ENCODE measurements at regions not wholly inside any gene's neighbourhood (a gene's known extent, or its start where the extent isn't known, plus 50 kb on each side); places are given as distances from the start of the nearest gene placed in this dataset.

- intact Hi-C loops (cut with DNase I) = no loop called here
- no peaks in the 10 kb centered on the region for H3K4me1 ChIP-seq (replicated peaks)
- H3K4me3 ChIP-seq = no peak overlapping the region
- H3K27ac ChIP-seq = no peak overlapping the region
- TF ChIP-seq POLR2AphosphoS5 (IDR thresholded peaks at IDR 0.05) (no peak), CTCF (IDR thresholded peaks at IDR 0.05) (no peak), POLR2A (IDR thresholded peaks at IDR 0.05) (no peak)
- DNase-seq (ENCODE audit: low spot score) = no peak
- 81% methylated on average over 3 of the region's 3 CpGs for WGBS
- H3K36me3 ChIP-seq = no peaks in the 10 kb centered on the region
- no peaks in the 10 kb centered on the region for H3K9me3 ChIP-seq
- no peaks in the 10 kb centered on the region for H3K27me3 ChIP-seq (replicated peaks; ENCODE audit: insufficient read depth)
Measured at GRCh38 chr18:61702007-61702406, 190.8 kb downstream of the RNF152 start.

DNA sequence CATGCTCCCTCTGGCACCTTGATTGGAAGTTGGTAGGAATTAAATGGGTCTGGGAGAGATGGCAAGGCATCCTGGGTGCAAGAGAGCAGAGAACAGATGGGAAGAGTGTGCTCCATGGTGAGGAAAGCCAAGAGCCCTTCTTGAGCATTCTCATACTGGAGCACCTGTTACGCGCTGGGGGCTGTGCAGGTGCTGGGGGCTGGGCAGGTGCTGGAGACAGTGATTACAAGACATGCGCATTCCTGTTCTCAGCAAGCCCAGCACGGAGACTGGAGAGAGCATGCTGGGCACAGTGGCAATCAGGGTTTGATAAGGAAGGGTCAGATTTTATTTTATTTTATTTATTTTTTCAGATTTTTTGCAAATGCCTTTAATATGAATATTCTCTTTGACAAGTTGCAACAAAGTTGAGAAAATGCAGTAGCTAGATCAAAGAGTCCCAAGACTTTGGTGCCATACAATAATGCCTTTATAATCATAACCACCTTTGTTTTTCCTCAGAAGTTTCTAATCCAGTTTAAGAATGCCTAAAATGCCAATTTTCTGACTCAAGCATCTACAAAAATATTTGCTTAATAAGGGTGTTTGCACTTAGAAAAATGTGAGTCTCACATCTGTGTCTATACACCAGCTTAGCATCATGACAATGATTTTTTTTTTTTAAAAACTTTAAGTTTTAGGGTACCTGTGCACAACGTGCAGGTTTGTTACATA, 193.3 kb downstream of the RNF152 start:
- DNase-seq (ENCODE audit: low spot score) = no peak
- Histone ChIP-seq H3K4me1 (replicated peaks) (no peaks in the 10 kb centered on the region), H3K27ac (no peak overlapping the region), H3K27me3 (replicated peaks; ENCODE audit: insufficient read depth) (no peaks in the 10 kb centered on the region), H3K36me3 (no peaks in the 10 kb centered on the region), H3K9me3 (no peaks in the 10 kb centered on the region), H3K4me3 (no peak overlapping the region)
- TF ChIP-seq POLR2AphosphoS5 (IDR thresholded peaks at IDR 0.05) (no peak), POLR2A (IDR thresholded peaks at IDR 0.05) (no peak), CTCF (IDR thresholded peaks at IDR 0.05) (no peak)
- intact Hi-C loops (cut with DNase I) = no loop called here
- 80% methylated on average over 5 of the region's 5 CpGs for WGBS

- no peak for TF ChIP-seq POLR2AphosphoS5 (IDR thresholded peaks at IDR 0.05)
- no peak for TF ChIP-seq CTCF (IDR thresholded peaks at IDR 0.05)
- TF ChIP-seq POLR2A (IDR thresholded peaks at IDR 0.05) = no peak
- Histone ChIP-seq H3K27ac (no peak overlapping the region), H3K36me3 (no peaks in the 10 kb centered on the region), H3K9me3 (no peaks in the 10 kb centered on the region), H3K4me1 (replicated peaks) (no peaks in the 10 kb centered on the region), H3K27me3 (replicated peaks; ENCODE audit: insufficient read depth) (no peaks in the 10 kb centered on the region), H3K4me3 (no peak overlapping the region)
- no peak for DNase-seq (ENCODE audit: low spot score)
- 71% methylated on average over 2 of the region's 2 CpGs for WGBS
- intact Hi-C loops (cut with DNase I) = no loop called here
Measured at GRCh38 chr18:61697306-61697909, 195.4 kb downstream of the RNF152 start.

DNA sequence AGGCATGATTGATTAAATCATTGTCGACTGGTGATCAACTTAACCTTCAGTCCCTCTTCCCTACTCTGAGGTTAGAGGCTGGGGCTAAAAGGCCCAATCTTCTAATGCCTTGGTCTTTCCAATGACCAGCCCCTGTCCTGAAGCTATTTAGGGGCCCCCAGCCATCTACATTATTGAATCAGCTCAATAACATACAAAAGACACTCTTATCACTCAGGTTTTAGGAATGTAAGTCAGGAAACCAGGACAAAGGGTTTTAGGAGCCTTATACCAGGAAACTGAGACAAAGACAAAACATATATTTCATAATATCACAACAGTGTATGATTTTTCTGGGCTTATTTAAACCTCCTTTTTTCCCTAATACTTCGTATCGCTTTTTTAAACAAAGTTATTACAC, 198.6 kb downstream of the RNF152 start:
- Histone ChIP-seq H3K27me3 (replicated peaks; ENCODE audit: insufficient read depth) (no peaks in the 10 kb centered on the region), H3K4me1 (replicated peaks) (no peaks in the 10 kb centered on the region), H3K9me3 (no peaks in the 10 kb centered on the region), H3K36me3 (no peaks in the 10 kb centered on the region), H3K4me3 (no peak overlapping the region), H3K27ac (no peak overlapping the region)
- 94% methylated on average over 3 of the region's 3 CpGs for WGBS
- TF ChIP-seq POLR2A (IDR thresholded peaks at IDR 0.05) = no peak
- no peak for TF ChIP-seq CTCF (IDR thresholded peaks at IDR 0.05)
- no peak for TF ChIP-seq POLR2AphosphoS5 (IDR thresholded peaks at IDR 0.05)
- no peak for DNase-seq (ENCODE audit: low spot score)
- intact Hi-C loops (cut with DNase I) = no loop called here

Measured in prostate gland (tissue), 2 donors.